HG02938 (cell line): ENCODE measurements at regions not wholly inside any gene's neighbourhood (a gene's known extent, or its start where the extent isn't known, plus 50 kb on each side); places are given as distances from the start of the nearest gene placed in this dataset.
"Not testable (repeated sequence)": the region's sequence is repeated elsewhere in the genome, so short reads cannot be mapped to it uniquely, and the experiment has no call there.

Experiments used
- ATAC-seq: cut with Tn5 transposase; IDR thresholded peaks from one replicate; pipeline ENCODE4 v1.9.1; 2021; ENCODE audit warnings: mild to moderate bottlenecking, moderate library complexity; ENCODE audit not compliant: unreplicated experiment

DNA sequence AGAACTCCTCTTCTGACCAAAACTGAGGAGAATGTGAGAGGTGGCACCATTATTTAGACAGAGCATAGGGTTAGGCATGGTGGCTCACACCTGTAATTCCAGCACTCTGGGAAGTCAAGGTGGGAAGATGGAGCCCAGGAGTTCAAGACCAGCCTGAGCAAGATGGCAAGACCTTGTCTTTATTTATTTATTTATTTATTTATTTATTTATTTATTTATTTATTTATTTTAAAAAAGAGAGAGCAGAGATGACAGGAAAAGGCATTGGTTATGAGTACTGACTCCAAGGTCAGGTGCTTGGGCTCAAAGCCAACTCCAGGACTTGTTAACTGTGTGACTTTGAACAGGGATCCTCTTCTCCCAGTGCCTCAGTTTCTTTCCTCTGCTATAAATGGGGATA is 217.7 kb downstream of the MEX3B start:
- ATAC-seq: no peak

DNA sequence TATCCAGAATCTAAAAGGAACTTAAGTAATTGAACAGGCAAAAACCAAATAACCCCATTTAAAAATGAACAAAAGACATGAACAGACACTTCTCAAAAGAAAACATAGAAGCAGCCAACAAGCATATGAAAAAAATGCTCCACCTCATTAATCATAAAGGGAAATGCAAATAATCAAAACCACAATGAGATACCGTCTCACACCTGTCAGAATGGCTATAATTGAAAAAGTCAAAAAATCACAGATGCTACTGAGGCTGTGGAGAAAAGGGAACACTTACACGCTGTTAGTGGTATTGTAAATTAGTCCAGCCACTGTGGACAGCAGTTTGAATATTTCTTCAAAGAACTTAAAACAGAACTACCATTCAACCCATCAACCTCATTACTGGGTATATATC is 220.7 kb downstream of the MEX3B start:
- ATAC-seq: no peak

DNA sequence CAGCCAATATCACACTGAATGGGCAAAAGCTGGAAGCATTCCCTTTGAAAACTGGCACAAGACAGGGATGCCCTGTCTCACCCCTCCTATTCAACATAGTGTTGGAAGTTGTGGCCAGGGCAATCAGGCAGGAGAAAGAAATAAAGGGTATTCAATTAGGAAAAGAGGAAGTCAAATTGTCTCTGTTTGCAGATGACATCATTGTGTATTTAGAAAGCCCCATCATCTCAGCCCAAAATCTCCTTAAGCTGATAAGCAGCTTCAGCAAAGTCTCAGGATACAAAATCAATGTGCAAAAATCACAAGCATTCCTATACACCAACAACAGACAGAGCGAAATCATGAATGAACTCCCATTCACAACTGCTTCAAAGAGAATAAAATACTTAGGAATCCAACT is 223.2 kb downstream of the MEX3B start:
- ATAC-seq: not testable (repeated sequence)

DNA sequence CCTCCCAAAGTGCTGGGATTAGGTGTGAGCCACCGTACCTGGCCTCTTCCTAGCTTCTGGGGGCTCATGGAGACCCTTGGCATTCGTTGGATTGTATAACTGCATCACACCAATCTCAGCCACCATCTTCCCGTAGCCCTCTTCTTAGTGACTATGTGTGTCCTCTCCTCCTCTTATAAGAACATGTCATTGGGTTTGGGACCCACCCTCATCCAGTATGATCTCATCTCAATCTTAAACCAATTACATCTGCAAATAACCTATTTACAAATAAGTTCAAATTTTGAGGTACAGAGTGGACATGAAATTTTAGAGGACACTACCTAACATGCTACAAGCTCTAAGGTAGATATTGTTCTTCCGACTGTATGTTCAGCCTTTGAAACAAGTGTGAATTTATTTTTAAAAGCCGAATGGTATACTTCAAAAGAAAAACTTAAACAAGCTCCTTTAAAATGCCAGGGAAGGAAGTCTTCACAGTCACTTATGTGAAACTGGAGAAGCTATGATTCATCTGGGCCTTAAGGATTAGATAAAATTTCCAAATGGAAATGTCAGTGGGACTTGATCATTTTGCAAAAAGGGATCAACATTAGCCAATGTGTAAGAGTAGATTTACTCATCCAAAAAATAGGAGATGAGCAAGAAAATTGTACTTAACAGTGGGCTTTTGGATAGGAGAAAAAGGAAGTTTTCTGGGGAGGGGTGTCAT is 225.7 kb downstream of the MEX3B start:
- ATAC-seq: no peak

GRCh38 chr15:81814882-81815455 is 230.8 kb downstream of the MEX3B start:
- no peak for ATAC-seq

DNA sequence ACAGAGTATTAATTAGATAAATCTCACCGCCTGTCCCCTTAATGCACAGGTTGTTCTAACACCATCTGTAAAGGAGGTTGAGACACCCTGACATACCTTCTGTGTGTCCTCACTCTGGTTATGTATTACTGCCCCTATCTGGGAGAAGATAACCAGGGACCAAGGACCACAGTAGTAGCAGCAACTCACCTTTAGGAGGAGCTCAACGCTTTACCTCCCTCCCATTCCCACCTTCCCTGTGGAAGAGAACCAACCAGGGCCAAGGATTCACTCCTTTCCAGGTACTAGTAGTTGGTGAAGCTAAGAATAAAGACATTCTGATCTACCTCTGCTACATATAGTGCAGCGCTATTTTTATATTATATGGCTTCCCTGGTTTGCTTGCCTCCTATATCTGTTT is 232.6 kb downstream of the MEX3B start:
- ATAC-seq: no peak

DNA sequence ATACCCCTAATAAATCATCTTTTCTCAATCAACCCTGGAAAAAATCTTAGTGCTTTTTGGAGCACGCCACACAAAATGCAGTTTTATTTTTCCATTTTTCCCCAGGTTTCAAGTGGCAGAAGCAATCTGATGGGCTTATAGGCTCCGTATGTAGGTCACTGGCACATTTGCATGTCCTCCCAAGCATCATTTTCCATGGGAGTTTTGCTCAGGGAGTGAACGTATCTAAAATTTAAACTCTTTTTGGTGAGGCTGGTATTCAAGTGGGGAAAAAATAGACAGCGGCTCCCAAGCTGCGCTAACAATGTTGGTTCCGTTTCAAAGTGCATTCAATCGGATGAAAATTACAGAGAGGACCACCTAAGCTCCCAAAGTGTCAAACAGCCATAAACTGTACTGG is 233.4 kb downstream of the MEX3B start:
- ATAC-seq: no peak

DNA sequence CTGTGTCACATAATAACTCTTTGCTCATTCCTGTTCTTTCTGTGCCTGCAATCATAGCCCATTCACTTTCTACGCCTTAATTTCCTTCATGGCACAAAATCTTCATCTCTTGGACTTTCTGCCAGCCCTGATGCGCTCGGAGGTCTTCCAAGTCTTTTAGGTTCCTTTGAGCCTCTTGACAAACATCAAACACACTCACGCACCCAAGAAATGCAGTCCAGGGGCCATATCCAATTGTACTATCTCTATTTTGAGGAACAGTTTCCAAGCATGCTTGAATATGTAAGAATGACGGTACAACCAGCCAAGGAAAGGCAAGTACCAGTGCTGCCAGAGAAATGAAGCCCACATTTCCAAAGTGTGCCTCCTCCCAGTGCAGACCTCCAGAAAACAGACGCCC is 234.1 kb downstream of the MEX3B start:
- ATAC-seq: no peak

- ATAC-seq: no peak
These were observed 236.3 kb downstream of the MEX3B start for GRCh38 chr15:81809543-81809942.

DNA sequence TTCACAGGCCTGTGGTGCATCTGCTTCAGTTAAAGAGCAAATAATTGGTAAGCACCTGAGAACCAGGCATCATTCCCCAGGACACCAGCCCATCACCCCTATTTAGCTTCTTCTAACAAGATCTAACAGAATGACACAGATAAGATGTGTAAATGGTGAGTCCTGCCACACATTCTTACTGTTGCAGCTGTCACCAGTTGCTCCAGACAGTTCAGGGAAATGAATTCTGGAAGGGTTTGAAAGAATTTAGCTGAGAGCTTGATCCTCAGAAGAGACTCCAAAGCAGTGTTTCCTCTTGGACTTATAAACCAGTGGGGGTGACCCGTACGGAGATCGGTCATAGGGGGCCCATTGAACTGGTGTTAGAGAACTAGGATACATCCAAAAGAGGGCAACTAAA is 238.0 kb downstream of the MEX3B start:
- ATAC-seq: no peak

DNA sequence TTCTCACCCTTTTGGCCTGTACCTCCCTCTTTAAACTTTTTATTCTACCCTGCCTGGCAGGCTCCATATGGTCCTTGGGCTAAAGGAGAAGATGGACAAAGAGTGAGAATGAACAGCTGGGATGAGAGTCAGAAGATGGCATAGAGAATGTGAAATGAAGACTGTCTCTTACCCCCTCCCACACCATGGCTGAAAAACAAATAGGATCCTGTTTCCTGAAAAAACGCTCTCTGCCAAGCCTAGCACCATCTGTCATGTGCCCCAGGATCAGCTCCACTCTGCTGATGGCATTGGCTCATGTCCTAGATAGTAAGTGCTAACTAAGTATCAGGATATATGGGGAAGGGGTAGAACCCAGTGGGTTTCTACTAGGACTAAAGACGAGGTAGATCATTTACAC is 238.6 kb downstream of the MEX3B start:
- ATAC-seq: no peak

- no peak for ATAC-seq
These were observed 249.9 kb downstream of the MEX3B start for GRCh38 chr15:81795899-81796298.

GRCh38 chr15:81792646-81793045 is 253.2 kb downstream of the MEX3B start:
- ATAC-seq: no peak

DNA sequence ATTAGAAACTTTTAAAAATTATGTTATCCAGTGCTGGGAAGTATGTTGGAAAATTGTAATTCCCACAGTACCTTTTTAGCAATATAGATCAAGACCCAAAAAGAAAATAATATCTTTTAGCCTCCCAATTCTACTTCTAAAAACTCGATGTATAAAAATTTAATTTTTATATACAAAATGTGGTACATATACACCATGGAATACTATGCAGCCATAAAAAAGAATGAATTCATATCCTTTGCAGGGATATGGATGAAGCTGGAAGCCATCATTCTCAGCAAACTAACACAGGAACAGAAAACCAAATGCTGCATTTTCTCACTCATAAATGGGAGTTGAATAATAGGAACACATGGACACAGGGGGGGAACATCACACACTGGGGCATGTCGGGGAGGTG is 254.5 kb downstream of the MEX3B start:
- ATAC-seq: not testable (repeated sequence)

DNA sequence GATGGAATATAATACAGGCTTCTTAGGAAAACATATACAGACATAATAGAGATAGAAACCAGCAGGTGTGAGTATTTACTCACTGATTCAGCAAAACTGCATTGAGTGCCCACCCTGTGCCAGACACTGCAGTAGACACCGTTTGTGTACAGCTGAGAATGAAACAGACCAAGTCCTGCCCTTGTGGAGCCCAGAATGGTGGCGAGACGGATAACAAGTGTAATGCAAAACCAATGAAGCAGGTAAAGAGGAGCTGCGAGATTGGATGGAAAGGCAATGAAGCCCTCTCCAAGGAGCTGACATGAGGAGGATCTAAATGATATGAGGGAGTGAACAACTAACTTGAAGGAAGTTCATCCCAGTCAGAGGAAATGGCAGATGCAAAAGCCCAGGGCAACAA is 256.4 kb downstream of the MEX3B start:
- no peak for ATAC-seq

DNA sequence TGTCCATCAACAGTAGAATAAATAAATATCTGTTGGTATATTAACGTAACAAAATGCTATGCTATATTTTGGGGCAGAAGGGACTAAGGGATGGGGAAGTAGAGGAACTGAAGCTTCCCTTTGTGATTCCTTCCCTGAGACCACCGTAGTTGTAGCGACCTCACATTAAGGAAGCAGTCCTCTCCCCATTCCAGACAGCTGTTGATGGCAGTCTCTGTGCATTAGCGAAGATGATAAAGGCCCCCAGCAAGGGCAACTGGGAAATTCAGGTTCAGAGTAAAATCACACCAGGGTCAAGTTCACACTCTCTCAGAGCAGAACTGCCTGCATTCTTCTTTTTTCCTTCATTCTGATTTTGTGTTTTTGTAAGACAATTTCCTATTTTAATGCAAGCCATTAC is 259.0 kb downstream of the MEX3B start:
- ATAC-seq: no peak

DNA sequence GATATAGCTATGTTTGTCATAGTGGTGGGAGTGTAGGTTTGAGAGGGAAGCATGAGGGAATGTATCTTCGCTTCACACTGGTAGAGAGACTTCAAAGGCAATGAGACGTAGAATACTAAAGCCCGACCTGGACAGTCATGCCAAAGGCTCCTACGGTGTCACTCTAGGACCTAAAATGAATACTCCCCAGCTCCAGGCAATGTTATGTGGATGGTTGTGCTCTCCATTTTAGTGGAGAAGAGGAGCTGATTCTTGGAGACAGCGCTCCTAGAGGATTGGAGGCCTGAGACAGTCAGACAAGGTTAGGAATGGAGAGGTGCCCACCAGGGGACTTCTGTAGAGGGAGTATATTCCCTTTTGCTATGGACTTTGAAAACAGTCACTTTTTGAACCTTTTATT is 260.1 kb downstream of the MEX3B start:
- no peak for ATAC-seq

- ATAC-seq: no peak
These were observed 260.6 kb downstream of the MEX3B start for GRCh38 chr15:81785181-81785580.

DNA sequence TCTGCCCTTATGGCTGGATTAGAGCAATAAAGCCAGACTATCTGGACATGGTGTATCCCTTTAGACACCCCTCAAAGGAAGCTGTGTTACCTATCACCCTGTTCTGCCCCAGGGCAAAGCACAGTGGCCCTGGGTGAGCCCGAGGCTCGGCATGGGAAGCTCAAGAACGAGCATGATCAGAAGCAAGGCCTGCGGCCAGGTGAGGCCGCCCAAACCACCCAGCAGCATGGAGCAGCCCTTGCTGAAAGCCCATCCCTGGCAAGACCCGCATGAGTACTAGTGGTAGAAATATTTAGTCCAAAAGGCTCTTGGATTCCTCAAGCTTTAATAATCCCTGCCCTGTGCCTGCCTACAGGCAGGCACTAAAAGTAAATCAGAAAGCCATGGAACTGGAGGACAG is 261.1 kb downstream of the MEX3B start:
- ATAC-seq: no peak

DNA sequence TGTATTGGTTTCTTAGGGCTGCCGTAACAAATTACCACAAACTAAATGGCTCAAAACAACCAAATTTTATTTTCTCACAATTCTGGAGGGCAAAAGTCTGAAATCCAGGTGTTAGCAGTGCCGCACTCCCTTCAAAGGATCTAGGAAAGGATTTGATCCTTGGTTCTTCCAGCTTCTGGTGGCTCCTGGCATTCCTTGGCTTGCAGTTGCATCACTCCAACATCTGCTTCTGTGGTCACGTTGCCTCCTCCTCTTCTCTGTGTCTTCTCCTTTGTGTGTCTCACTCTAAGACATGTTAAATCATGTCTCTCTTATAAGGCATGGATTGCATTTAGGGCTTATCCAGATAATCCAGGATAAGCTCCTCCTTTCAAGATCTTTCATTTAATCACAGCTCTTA is 262.2 kb downstream of the MEX3B start:
- no peak for ATAC-seq

DNA sequence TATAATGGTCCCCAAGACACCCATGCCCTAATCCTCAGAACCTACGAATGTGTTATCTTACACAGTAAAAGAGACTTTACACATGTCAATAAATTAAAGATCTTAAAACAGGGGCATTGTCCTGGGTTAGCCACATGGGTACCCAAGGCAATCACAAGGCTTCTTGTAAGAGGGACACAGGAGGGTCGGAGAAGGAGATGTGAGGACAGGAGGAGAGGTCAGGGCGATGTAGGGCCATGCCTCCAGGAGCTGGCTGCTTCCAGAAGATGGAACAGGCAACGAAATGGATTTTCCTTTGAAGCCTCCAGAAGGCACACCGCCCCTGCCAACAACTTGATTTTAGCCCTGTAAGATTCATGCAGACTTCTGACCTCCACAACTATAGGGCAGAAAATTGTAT is 262.7 kb downstream of the MEX3B start:
- no peak for ATAC-seq

GRCh38 chr15:81781395-81781794 is 264.4 kb downstream of the MEX3B start:
- no peak for ATAC-seq

DNA sequence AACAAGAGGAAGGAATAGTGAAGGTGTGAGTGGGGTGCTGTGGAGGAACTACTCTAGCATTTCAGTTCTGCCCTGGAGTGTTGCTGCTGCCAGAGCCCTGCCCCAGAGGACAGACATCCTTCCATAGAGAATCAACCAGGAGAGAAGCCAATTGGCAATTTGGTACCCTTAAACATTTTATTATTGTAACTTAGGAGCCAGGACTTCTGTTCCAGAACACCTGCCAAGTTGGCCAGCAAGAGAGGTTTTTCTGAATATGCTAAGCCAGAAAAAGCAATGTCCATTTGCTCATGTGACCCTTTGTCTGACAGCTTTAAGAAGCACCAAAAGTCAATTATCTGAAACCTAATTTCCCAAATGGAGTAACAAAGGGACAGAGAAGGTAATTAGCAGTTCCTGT is 264.9 kb downstream of the MEX3B start:
- ATAC-seq: no peak
